NCI-H1105 treated with DMSO at 0.1 percent for 48 hours (cell line): ENCODE measurements at regions not wholly inside any gene's neighbourhood (a gene's known extent, or its start where the extent isn't known, plus 50 kb on each side); places are given as distances from the start of the nearest gene placed in this dataset.
A peak's percentile ranks its signal among the peaks of the same experiment; 100 is the strongest.
"Not testable (repeated sequence)": the region's sequence is repeated elsewhere in the genome, so short reads cannot be mapped to it uniquely, and the experiment has no call there.

Experiments
- DNase-seq: peaks from one replicate; lab custom pipeline; 2025; lab: John Stamatoyannopoulos, UW

GRCh38 chr4:122100508-122100907 is 51.6 kb upstream of the BLTP1 start:
- DNase-seq, result no peak

GRCh38 chr4:122099896-122100295 is 52.2 kb upstream of the BLTP1 start:
- no peak for DNase-seq

- no peak for DNase-seq
Observed at GRCh38 chr4:122091836-122092405, 60.2 kb upstream of the BLTP1 start.

GRCh38 chr4:122091397-122091796 is 60.7 kb upstream of the BLTP1 start:
- DNase-seq, result no peak

GRCh38 chr4:122090989-122091388 is 61.1 kb upstream of the BLTP1 start:
- no peak for DNase-seq

GRCh38 chr4:122086338-122087065 is 65.6 kb upstream of the BLTP1 start:
- DNase-seq, result peak; percentile 72

- no peak for DNase-seq
Observed at GRCh38 chr4:122083989-122084388, 68.1 kb upstream of the BLTP1 start.

GRCh38 chr4:122083351-122083750 is 68.8 kb upstream of the BLTP1 start:
- DNase-seq, result no peak

- no peak for DNase-seq
Observed at GRCh38 chr4:122082661-122083060, 69.5 kb upstream of the BLTP1 start.

GRCh38 chr4:122077653-122078052 is 74.5 kb upstream of the BLTP1 start:
- DNase-seq, result not testable (repeated sequence)

GRCh38 chr4:122076835-122077234 is 75.3 kb upstream of the BLTP1 start:
- DNase-seq, result not testable (repeated sequence)

- DNase-seq, result peak; percentile 60
Observed at GRCh38 chr4:122073615-122074014, 78.5 kb upstream of the BLTP1 start.

GRCh38 chr4:122065915-122066314 is 86.2 kb upstream of the BLTP1 start:
- DNase-seq, result no peak

GRCh38 chr4:122065149-122065548 is 87.0 kb upstream of the BLTP1 start:
- DNase-seq, result no peak

- no peak for DNase-seq
Observed at GRCh38 chr4:122053186-122053585, 98.9 kb upstream of the BLTP1 start.

GRCh38 chr4:122052677-122053076 is 99.5 kb upstream of the BLTP1 start:
- DNase-seq, result no peak

GRCh38 chr4:122050841-122051240 is 99.0 kb upstream of the TRPC3 start:
- DNase-seq, result no peak

GRCh38 chr4:122047456-122048425 is 95.9 kb upstream of the TRPC3 start:
- DNase-seq, result no peak

- no peak for DNase-seq
Observed at GRCh38 chr4:122046255-122046654, 94.4 kb upstream of the TRPC3 start.

GRCh38 chr4:122045533-122045932 is 93.7 kb upstream of the TRPC3 start:
- DNase-seq, result peak; percentile 83

- DNase-seq, result no peak
Observed at GRCh38 chr4:122044501-122044900, 92.6 kb upstream of the TRPC3 start.

GRCh38 chr4:122041312-122041711 is 89.5 kb upstream of the TRPC3 start:
- no peak for DNase-seq

- DNase-seq, result peak; percentile 27
Observed at GRCh38 chr4:122038896-122039295, 87.0 kb upstream of the TRPC3 start.
